DMS79 treated with DMSO at 0.1 percent for 48 hours (cell line): ENCODE measurements at regions not wholly inside any gene's neighbourhood (a gene's known extent, or its start where the extent isn't known, plus 50 kb on each side); places are given as distances from the start of the nearest gene placed in this dataset.
A peak's percentile ranks its signal among the peaks of the same experiment; 100 is the strongest.
"Not testable (repeated sequence)": the region's sequence is repeated elsewhere in the genome, so short reads cannot be mapped to it uniquely, and the experiment has no call there.

Source experiments
- DNase-seq: peaks from one replicate; lab custom pipeline; 2025; lab: John Stamatoyannopoulos, UW

DNA sequence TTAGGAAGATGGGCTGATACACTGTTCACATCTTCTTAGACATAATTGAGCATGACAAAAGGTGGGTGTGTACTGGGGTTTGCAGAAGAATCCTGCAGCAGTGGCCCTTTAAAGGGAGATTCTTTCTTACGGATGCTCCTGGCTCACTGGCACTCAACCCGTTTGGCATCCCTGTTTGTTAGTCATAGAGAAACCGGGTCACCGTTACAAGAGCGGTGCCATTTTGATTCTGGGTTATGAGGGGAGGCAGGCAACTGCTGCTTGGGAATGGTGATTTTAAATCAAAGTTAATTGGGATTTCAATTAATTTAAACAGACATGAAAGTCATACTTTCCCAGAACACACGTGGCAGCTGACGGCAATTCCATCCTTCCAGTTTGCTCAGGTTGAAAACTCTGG lies 245.8 kb downstream of the AACS start:
- DNase-seq = no peak

- DNase-seq = no peak
Observed at GRCh38 chr12:125312471-125312870, 247.2 kb downstream of the AACS start.

DNA sequence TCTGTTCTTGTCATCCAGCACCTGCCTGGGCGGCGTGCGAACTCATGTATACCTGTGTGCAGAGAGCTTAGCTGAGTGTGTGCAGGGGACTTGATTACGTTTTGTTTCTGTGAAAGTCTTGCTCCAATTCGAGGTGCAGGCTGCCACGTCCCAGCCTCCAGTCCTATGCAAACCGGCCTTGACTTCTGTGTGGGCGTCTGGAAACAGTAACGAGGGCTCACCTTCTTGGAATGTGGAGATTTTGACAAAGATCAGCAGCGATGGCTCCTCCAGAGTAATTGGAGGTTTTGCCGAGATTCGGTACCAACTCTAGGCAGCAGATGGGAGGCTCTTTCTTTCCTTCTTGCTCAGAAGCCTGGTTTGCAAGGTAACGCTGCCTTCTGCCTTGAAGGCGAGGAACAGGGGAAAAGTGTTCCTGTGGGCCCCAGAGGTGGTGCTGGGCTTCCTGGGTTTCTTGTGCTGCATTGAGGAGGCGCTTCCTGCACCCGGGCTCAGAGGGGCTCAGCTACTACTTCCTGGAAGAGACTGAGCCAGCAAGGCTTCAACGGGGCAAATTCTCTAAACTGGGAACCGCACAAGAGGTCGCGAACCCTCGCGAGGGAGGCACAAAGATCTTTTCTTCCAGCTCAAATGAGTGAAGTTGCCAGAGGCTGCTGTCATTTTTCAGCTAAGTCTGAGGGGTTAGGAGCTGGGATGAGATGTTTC lies 249.0 kb downstream of the AACS start:
- DNase-seq = no peak

DNA sequence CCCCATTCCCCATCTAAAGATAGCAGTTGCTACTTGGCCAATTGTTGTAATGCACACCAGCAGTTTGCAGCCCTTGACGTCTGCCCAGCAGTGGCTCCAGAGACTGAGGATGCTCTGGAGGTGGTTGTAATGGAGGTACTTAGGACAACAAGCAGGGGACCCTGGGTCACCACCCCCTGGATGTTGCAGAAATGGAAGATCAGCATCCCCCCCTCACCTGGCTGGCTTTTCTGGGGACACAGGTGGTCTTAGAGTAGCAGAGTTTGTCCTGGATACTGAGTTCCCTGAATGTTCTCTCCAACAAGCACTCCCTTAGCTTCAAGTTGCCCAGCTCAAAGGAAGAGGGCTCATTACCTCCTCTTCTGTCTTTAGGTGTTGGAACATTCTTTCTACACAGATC lies 250.5 kb downstream of the AACS start:
- no peak for DNase-seq

- no peak for DNase-seq
Observed at GRCh38 chr12:125320177-125320576, 254.9 kb downstream of the AACS start.

- DNase-seq = no peak
Observed at GRCh38 chr12:125324861-125325490, 259.7 kb downstream of the AACS start.

GRCh38 chr12:125329239-125330102 lies 264.2 kb downstream of the AACS start:
- no peak for DNase-seq

DNA sequence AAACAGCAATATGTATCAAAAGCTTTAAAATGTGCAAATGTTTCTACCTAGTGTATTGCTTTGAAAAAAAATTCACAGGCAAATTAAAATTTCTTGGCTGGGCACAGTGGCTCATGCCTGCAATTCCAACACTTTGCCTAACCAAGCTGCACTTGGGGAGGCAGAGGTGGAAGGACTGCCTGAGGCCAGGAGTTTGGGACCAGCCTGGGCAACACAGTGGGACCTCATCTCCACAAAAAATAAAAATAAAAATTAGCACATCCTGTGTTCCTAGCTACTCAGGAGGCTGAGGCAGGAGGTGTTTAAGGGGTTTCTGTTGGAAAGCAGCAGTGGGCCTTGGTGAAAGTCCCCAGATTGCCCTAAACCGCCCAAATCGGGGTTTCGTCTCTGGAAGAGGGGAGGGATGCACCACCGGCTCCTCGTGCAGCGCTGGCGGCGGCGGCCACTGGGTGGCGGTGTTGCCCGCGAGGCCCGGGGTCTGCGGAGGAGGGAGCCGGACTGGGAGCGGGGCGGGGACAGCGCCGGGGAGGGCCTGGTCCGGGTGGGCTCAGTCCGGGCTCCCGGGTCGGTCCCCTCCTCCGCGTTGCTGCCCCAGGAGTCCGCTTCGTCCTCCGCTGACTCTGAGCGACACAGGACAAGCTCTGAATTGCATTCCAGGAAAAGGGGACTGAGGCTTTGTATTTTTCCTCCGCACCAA lies 265.6 kb downstream of the AACS start:
- peak; percentile 6 for DNase-seq

DNA sequence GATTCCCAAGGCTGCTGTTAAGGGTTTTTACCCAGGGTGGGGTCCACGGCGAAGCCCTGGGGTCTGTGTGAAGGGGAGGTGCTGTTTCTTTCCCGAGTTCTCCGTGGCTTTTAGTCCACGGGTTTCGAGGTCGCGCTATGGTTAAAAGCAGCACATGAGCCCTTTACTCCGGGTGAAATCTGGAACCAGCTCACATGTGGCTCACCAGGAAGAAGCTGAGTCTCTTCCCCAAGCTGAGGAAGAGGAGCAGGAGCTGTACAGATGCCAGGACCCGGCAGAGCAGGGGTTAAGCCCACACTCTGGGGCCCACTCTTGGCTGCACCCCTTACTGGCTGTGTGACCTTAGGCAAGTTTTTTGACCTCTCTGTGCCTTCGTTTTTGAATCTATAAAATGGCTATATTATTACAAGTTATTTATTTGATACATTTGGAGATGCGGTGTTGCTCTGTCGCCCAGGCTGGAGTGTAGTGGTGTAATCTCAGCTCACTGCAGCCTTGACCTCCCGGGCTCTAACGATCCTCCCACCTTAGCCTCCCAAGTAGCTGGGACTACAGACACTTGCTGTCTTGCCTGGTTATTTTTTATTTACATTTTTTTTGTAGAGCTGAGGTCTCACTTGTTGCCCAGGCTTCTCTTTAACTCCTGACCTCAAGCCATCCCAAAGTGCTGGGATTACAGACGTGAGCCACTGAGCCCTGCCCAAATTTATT lies 266.3 kb downstream of the AACS start:
- DNase-seq = no peak

DNA sequence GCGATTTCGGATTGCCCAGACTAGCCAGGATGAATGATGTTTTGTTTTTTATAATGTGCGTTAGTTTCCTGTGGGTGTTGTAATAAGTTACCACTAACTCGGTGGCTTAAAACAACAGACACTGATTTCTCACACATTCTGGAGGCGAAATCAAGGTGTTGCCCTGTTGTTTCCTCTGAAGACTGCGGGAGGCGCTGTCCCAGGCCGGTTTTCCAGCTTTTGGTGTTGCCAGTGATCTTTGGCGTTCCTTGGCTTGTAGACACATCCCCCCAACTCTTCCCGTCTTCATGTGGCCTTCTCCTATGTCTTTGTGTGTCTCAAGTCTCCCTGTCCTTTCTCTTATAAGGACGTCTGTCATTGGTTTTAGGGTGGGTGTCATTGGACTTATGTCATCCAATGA lies 267.7 kb downstream of the AACS start:
- DNase-seq = no peak

- no peak for DNase-seq
Observed at GRCh38 chr12:125336246-125336645, 271.0 kb downstream of the AACS start.

GRCh38 chr12:125340791-125341190 lies 275.6 kb downstream of the AACS start:
- no peak for DNase-seq

- no peak for DNase-seq
Observed at GRCh38 chr12:125341422-125341821, 276.2 kb downstream of the AACS start.

DNA sequence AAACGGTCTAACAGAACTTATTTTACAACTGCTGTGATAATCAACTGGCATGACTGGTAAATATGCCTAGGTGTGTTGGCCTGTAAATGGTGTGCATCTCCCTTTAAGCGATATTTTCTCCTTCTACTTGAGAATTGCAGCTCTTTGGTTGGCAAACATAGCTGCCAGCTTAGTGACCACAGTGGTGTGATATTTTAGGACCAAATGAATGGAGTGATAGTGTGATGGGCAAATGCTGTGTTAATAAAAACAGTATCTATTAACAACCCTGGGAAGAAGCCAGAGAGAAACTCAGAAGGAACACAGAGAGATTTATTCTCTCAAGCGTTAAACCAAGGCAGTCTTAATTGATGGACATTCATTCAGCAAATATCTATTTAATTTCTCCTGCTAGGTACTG lies 278.4 kb downstream of the AACS start:
- no peak for DNase-seq

DNA sequence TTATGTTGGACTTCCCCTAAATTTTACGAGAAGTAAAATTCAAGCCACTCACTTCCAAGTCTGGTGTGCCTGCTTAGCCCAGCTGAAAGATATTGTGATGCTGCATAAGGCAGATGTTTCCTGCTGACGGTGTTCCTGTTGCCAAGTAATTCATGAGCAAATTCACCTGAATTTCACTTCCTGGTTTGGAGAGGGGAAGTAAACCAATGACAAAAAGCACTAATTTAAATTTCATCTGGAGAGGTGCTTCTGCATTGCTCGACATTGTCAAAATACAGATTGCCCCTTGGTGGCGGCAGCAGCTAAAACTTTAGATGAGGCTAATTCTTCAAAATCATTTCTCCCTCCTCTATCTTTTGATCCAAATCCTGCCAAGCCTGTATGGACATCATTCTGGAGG lies 281.1 kb downstream of the AACS start:
- no peak for DNase-seq

DNA sequence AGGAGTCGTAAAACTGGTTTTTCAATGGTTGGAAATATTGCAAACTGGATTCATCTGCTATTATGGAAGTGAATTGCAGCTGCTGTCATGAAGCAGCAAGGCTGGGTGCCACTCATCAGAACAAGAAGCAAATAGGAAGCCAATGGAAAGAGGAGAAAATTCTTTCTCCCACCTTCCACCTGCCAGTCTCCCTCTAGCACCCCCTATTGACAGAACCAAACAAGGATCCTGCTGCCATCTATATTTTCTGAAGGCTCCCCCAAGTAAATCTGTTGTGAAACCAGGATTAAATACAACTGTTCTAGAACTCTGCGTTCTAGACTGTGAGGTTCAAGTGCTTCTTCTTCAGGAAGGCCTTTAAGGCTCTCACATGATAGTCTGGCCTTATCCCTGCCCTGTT lies 286.6 kb downstream of the AACS start:
- no peak for DNase-seq

GRCh38 chr12:125353002-125353401 lies 287.8 kb downstream of the AACS start:
- DNase-seq = not testable (repeated sequence)

GRCh38 chr12:125353871-125354270 lies 288.6 kb downstream of the AACS start:
- no peak for DNase-seq

GRCh38 chr12:125355614-125356013 lies 290.4 kb downstream of the AACS start:
- DNase-seq = no peak

GRCh38 chr12:125356111-125356510 lies 290.9 kb downstream of the AACS start:
- no peak for DNase-seq

DNA sequence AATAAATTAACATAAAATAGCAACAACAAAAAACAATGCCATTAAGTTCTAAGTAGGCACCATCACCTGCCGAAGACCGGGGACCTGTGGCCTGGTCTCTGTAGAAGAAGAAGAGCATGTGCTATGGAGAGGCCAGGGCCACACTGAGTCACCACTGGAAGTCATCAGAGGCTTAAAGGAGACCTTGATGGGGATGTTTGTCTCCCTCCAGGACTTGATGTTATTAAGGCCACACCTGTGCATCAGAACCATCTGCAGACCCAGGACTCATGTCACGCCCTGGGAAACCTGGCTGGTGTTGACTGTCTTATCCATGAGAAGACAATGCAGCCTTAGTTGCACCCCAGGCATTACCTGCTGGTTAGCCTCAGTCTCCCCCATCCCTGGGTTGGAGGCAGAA lies 292.3 kb downstream of the AACS start:
- no peak for DNase-seq

- DNase-seq = no peak
Observed at GRCh38 chr12:125360540-125360939, 295.3 kb downstream of the AACS start.
